Activated naive CD4-positive, alpha-beta T cell treated with Interleukin-2 at 50 U/mL for 16 hours (primary cell): ENCODE measurements at regions not wholly inside any gene's neighbourhood (a gene's known extent, or its start where the extent isn't known, plus 50 kb on each side); places are given as distances from the start of the nearest gene placed in this dataset.
"Not testable (repeated sequence)": the region's sequence is repeated elsewhere in the genome, so short reads cannot be mapped to it uniquely, and the experiment has no call there.

Source experiments
- DNase-seq: peaks from one replicate; pipeline ENCODE4 v3.0.0-alpha.2; 2020

GRCh38 chr5:38143384-38143783, 115.0 kb upstream of the EGFLAM start:
- DNase-seq, result no peak

- DNase-seq, result no peak
These were observed 116.7 kb upstream of the EGFLAM start for GRCh38 chr5:38141665-38142064.

- DNase-seq, result no peak
These were observed 119.8 kb upstream of the EGFLAM start for GRCh38 chr5:38138574-38138973.

DNA sequence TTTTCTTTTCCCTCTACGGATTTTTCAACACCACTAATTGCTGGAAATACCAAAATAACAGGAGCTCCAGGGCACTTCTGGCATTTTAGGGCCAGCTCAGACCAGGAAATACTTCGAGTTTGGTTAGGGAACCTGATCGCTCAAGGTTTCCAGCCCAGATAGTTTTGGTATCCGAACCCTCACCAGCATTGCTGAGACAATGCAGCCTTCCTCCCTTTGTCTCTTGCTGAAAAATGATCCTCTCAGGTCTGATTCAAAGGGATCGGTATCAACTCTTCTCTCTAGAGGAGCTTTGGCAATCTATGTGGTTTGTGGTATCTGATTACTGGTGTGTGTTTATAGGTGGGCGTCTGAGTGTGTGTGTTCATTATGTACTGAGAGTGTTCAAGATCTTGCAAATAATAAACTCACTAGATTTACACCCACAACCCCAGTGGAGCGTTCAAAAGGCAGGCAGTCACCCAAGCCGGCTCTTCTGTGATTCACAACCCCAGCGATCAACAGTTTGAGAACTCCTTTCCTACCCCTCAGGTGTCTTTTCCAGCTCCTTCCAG, 122.8 kb upstream of the EGFLAM start:
- no peak for DNase-seq

DNA sequence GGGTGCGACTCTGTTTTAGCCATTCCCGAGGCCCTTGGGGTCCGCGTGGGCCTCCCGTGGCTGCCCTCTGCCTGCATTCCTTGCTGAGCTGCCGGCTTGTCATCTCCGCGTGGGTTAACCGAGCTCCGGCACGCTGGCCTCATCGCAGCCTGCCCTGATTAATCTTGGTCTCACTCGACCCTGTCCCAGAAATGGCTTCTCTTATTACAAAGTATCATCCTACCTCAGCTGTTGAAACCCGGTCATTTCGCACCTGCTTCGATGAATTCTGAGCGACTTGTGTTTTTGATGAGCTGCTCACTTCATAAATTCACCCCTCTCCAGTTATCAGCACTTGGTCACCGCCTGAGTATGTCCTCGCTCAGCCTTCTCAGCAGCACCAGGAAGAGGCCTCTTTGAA, 123.5 kb upstream of the EGFLAM start:
- DNase-seq, result no peak

GRCh38 chr5:38134294-38134693, 124.1 kb upstream of the EGFLAM start:
- not testable (repeated sequence) for DNase-seq

- no peak for DNase-seq
These were observed 126.7 kb upstream of the EGFLAM start for GRCh38 chr5:38131686-38132085.

DNA sequence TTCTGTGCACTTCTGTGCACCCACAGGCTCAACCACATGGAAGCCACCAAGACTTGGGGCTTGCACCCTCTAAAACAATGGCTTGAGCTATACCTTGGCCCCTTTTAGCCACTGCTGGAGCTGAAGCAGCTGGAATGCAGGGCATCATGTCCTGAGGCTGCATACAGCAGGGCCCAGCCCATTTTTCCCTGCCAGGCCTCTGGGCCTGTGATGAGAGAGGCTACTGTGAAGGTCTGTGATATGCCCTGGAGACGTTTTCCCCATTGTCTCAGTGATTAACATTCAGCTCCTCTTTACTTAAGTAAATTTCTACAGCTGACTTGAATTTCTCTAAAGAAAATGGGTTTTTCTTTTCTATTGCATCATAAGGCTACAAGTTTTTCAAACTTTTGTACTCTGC, 134.0 kb upstream of the EGFLAM start:
- DNase-seq, result no peak

GRCh38 chr5:38121420-38121819, 136.9 kb upstream of the EGFLAM start:
- no peak for DNase-seq

DNA sequence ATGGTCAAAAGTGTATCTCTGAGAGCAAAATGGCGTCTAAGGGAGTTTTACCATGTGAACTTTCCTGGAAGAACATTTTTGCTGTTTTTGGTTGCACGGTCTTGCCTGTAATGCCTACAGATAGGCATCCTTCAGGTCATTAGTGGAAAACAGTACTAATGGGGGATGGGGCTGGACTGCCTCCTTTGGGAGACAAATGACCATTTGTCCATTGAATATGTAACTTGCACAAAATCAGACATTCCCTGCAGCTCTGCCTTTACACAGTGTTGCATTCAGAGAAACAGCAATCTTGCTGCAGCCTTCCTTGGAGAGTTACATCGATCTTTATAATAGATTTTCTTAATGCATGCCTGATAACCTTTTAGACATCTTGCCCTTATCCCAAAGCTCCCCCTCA, 138.5 kb upstream of the EGFLAM start:
- DNase-seq, result no peak

DNA sequence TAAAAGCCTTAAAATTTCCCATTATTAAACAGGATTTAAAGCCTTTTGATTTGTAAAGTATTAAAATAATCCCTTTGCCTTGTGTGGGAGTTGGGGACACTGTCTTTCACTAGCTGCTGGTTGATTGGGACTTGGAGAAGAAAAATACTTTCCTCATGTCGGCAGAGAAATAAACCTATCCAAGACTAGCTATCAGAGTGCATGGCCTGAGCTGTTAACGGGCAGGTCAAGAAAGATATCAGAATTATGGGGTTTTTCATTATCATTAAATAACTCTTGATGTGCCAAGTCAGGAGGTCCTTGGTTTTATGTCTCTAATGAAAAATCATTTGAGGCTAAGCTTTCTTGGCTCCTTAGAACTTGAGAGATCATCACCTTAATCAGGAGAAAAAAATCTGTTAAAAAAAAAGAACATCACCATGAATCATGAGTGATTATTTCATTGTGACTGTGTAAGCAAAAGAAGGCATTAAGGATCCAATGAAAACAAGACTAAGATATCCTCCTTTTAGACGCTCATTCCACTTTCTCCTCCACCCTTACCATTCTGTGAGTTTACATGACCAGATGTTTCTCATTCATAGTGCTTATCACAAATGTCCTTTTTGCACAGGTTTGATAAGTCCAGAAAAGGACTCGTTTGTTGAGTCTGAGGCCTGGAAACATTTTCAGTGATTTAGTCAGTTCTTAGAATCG, 140.4 kb upstream of the EGFLAM start:
- DNase-seq, result no peak

GRCh38 chr5:38115318-38115827, 143.0 kb upstream of the EGFLAM start:
- no peak for DNase-seq

GRCh38 chr5:38113880-38114279, 144.5 kb upstream of the EGFLAM start:
- DNase-seq, result no peak

DNA sequence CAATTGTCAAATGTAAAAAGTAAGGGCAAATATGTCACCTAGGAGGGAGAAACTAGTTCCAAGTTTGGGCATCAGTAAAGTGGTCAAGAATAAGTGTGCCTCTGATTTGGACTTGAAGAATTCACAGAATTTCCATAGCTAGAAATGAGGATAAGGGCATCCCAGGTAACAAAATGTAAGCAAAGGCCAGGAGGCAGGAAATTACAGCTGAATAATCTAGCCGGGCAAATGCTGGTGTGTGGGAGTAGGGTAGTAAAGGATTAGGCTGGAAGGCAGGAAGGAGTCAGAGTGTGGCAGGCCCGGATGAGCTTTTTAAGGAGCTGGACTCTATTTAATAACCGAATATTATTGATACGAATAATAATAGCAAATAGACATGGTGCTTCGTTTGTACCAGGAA, 144.9 kb upstream of the EGFLAM start:
- no peak for DNase-seq

- no peak for DNase-seq
These were observed 145.4 kb upstream of the EGFLAM start for GRCh38 chr5:38112938-38113337.

- DNase-seq, result no peak
These were observed 148.2 kb upstream of the EGFLAM start for GRCh38 chr5:38110130-38110529.

DNA sequence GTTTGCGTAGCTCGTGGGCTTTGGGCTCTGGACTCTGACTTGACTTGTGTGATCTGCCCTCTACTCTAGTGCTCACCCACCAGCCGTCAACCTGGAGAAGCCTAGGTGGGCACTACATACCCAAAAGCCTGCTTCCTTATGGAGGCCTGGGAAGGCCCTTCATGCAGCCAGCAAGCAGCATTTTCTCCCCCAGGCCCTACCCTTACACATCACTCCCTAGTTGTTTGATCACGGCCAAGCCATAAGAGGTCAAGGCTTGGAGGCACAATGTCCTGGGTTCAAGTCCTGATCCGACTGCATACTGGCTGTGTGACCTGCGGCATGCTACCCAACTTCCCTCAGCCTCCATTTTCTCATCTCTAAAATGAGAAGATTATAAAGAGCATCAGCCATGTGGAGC, 151.3 kb upstream of the EGFLAM start:
- no peak for DNase-seq

- no peak for DNase-seq
These were observed 152.6 kb upstream of the EGFLAM start for GRCh38 chr5:38105801-38106200.

GRCh38 chr5:38105231-38105570, 153.2 kb upstream of the EGFLAM start:
- no peak for DNase-seq

- no peak for DNase-seq
These were observed 153.7 kb upstream of the EGFLAM start for GRCh38 chr5:38104497-38105230.

GRCh38 chr5:38101897-38102296, 156.5 kb upstream of the EGFLAM start:
- DNase-seq, result no peak

- no peak for DNase-seq
These were observed 158.9 kb upstream of the EGFLAM start for GRCh38 chr5:38099205-38100168.

- no peak for DNase-seq
These were observed 163.5 kb upstream of the EGFLAM start for GRCh38 chr5:38094889-38095288.
